ENCODE measurements at regions not wholly inside any gene's neighbourhood (a gene's known extent, or its start where the extent isn't known, plus 50 kb on each side); places are given as distances from the start of the nearest gene placed in this dataset.
"Not testable (repeated sequence)": the region's sequence is repeated elsewhere in the genome, so short reads cannot be mapped to it uniquely, and the experiment has no call there.

- no peaks in the 10 kb centered on the region for H3K27me3 ChIP-seq (replicated peaks; ENCODE audit: insufficient read depth, low read depth, low read length, poor library complexity)
- H3K36me3 ChIP-seq (ENCODE audit: insufficient read depth, low read length, poor library complexity, severe bottlenecking): no peaks in the 10 kb centered on the region
- no TSS peak for BruUV-seq (replicated peaks)
- DNase-seq (ENCODE audit: low spot score): no peak
- no peak overlapping the region for H3K4me3 ChIP-seq (ENCODE audit: low read depth, low read length, poor library complexity, severe bottlenecking)
- ChIA-PET CTCF (no interaction called here), POLR2A (ENCODE audit: low non-redundant PET) (no interaction called here)
- TF ChIP-seq EZH2 (IDR thresholded peaks at IDR 0.05; ENCODE audit: borderline replicate concordance, low read depth, low read length, poor library complexity, severe bottlenecking) (no peak), CTCF (conservative IDR thresholded peaks at IDR 0.05; ENCODE audit: low read depth, low read length) (no peak)
- H3K4me1 ChIP-seq (ENCODE audit: insufficient read depth, low read length, poor library complexity, severe bottlenecking): no peaks in the 10 kb centered on the region
- H3K9me3 ChIP-seq (ENCODE audit: low read depth, low read length, poor library complexity, severe bottlenecking): no peaks in the 10 kb centered on the region
- H3K27ac ChIP-seq (ENCODE audit: low read depth, low read length, poor library complexity, severe bottlenecking): no peak overlapping the region
- intact Hi-C loops (cut with micrococcal nuclease; ENCODE audit: unreplicated experiment): no loop called here
Measured at GRCh38 chr1:65615859-65616258, 176.8 kb upstream of the PDE4B start.

DNA sequence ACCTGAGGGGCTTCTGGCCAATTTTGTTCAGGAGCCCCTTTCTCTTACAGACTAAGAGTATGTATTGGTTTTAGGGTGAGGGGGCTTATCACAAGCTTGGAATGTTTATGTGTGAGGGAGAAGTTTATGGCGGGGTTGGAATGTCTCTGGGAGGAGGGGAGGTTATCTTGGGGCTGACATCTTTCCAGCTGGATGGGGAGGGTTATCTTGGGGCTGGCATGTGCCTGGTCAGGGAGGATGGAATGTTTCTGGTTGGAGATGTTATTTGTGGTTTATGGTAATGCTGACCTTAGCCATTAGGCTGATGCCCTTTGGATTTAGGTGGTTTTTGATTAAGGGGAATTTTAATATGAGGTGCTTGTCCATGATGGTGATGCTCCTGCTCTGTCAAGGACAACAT lies 171.0 kb upstream of the PDE4B start:
- DNase-seq (ENCODE audit: low spot score); BruUV-seq (replicated peaks); H3K36me3 ChIP-seq (ENCODE audit: insufficient read depth, low read length, poor library complexity, severe bottlenecking); CTCF ChIA-PET; H3K9me3 ChIP-seq (ENCODE audit: low read depth, low read length, poor library complexity, severe bottlenecking); intact Hi-C loops (cut with micrococcal nuclease; ENCODE audit: unreplicated experiment); H3K27ac ChIP-seq (ENCODE audit: low read depth, low read length, poor library complexity, severe bottlenecking); POLR2A ChIA-PET (ENCODE audit: low non-redundant PET); H3K4me3 ChIP-seq (ENCODE audit: low read depth, low read length, poor library complexity, severe bottlenecking); H3K27me3 ChIP-seq (replicated peaks; ENCODE audit: insufficient read depth, low read depth, low read length, poor library complexity); H3K4me1 ChIP-seq (ENCODE audit: insufficient read depth, low read length, poor library complexity, severe bottlenecking): not testable (repeated sequence)

- Histone ChIP-seq H3K9me3 (ENCODE audit: low read depth, low read length, poor library complexity, severe bottlenecking) (no peaks in the 10 kb centered on the region), H3K36me3 (ENCODE audit: insufficient read depth, low read length, poor library complexity, severe bottlenecking) (no peaks in the 10 kb centered on the region), H3K27ac (ENCODE audit: low read depth, low read length, poor library complexity, severe bottlenecking) (no peak overlapping the region), H3K4me3 (ENCODE audit: low read depth, low read length, poor library complexity, severe bottlenecking) (no peak overlapping the region), H3K27me3 (replicated peaks; ENCODE audit: insufficient read depth, low read depth, low read length, poor library complexity) (no peaks in the 10 kb centered on the region), H3K4me1 (ENCODE audit: insufficient read depth, low read length, poor library complexity, severe bottlenecking) (no peaks in the 10 kb centered on the region)
- BruUV-seq (replicated peaks): no TSS peak
- CTCF ChIA-PET: no interaction called here
- no peak for DNase-seq (ENCODE audit: low spot score)
- intact Hi-C loops (cut with micrococcal nuclease; ENCODE audit: unreplicated experiment): no loop called here
- no peak for TF ChIP-seq EZH2 (IDR thresholded peaks at IDR 0.05; ENCODE audit: borderline replicate concordance, low read depth, low read length, poor library complexity, severe bottlenecking)
- no peak; the same call in 1 of the 2 replicates for TF ChIP-seq CTCF (conservative IDR thresholded peaks at IDR 0.05; ENCODE audit: low read depth, low read length)
- POLR2A ChIA-PET (ENCODE audit: low non-redundant PET): no interaction called here
Measured at GRCh38 chr1:65623895-65624294, 168.8 kb upstream of the PDE4B start.

GRCh38 chr1:65625528-65625927 lies 167.2 kb upstream of the PDE4B start:
- Histone ChIP-seq H3K36me3 (ENCODE audit: insufficient read depth, low read length, poor library complexity, severe bottlenecking) (no peaks in the 10 kb centered on the region), H3K9me3 (ENCODE audit: low read depth, low read length, poor library complexity, severe bottlenecking) (no peaks in the 10 kb centered on the region), H3K27me3 (replicated peaks; ENCODE audit: insufficient read depth, low read depth, low read length, poor library complexity) (no peaks in the 10 kb centered on the region), H3K4me3 (ENCODE audit: low read depth, low read length, poor library complexity, severe bottlenecking) (no peak overlapping the region), H3K4me1 (ENCODE audit: insufficient read depth, low read length, poor library complexity, severe bottlenecking) (no peaks in the 10 kb centered on the region), H3K27ac (ENCODE audit: low read depth, low read length, poor library complexity, severe bottlenecking) (no peak overlapping the region)
- TF ChIP-seq EZH2 (IDR thresholded peaks at IDR 0.05; ENCODE audit: borderline replicate concordance, low read depth, low read length, poor library complexity, severe bottlenecking) (no peak), CTCF (conservative IDR thresholded peaks at IDR 0.05; ENCODE audit: low read depth, low read length) (no peak)
- ChIA-PET CTCF (no interaction called here), POLR2A (ENCODE audit: low non-redundant PET) (no interaction called here)
- intact Hi-C loops (cut with micrococcal nuclease; ENCODE audit: unreplicated experiment): no loop called here
- no peak for DNase-seq (ENCODE audit: low spot score)
- BruUV-seq (replicated peaks): no TSS peak

Data from A673 (cell line).